ENCODE measurements at regions not wholly inside any gene's neighbourhood (a gene's known extent, or its start where the extent isn't known, plus 50 kb on each side); places are given as distances from the start of the nearest gene placed in this dataset.

DNA sequence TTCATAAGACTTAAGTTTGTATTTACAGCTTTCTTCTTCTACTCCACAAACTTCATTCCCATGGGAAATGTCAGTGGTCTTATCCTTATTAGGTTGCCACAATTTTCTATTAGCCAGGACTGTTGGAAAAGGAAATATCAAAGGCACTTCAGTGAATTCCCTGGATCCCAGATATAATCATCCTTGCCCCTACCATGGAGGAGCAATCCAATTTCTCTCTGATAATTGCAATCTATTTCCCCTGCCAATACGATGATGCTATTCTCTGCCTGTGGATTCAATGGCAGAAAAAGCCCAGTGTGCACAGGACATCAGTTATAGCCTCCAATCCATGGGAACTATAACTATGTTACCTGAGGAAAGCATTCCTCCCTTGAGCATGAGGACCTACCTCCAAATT is 536.4 kb upstream of the UBE2E2 start:
- Histone ChIP-seq H2AFZ (ENCODE audit: low read length) (no peak overlapping the region), H3K4me3 (ENCODE audit: low read length) (no peak overlapping the region), H3K79me2 (ENCODE audit: low read length) (no peaks in the 10 kb centered on the region), H3K9me3 (ENCODE audit: low read length) (no peaks in the 10 kb centered on the region), H3K9me2 (replicated peaks; ENCODE audit: low read length) (no peaks in the 10 kb centered on the region), H3K4me2 (ENCODE audit: low read length) (no peak overlapping the region), H3K36me3 (ENCODE audit: low read depth, low read length) (no peaks in the 10 kb centered on the region), H4K20me1 (ENCODE audit: low read length) (no peaks in the 10 kb centered on the region), H3K27me3 (ENCODE audit: low read length) (no peaks in the 10 kb centered on the region), H3K27ac (ENCODE audit: low read length) (no peak overlapping the region), H3F3A (ENCODE audit: low read length, unreplicated experiment) (no peaks in the 10 kb centered on the region), H3K4me1 (ENCODE audit: insufficient read depth, low read length) (no peaks in the 10 kb centered on the region), H3K9ac (ENCODE audit: low read length) (no peak overlapping the region)
- CTCF ChIA-PET: no interaction called here
- BruUV-seq (replicated peaks): no TSS peak
- intact Hi-C loops (cut with micrococcal nuclease): loop anchor here (5.0 kb wide), 1 partner anchor 39 kb away; no protein-coding TSS in a partner anchor
- DNase-seq: no peak
- TF ChIP-seq EZH2phosphoT487 (IDR thresholded peaks at IDR 0.05; ENCODE audit: borderline replicate concordance, low read length) (no peak), EZH2 (IDR thresholded peaks at IDR 0.05; ENCODE audit: low read length, unreplicated experiment) (no peak)
- POLR2A ChIA-PET (ENCODE audit: unreplicated experiment): no interaction called here
- no peak for ATAC-seq

DNA sequence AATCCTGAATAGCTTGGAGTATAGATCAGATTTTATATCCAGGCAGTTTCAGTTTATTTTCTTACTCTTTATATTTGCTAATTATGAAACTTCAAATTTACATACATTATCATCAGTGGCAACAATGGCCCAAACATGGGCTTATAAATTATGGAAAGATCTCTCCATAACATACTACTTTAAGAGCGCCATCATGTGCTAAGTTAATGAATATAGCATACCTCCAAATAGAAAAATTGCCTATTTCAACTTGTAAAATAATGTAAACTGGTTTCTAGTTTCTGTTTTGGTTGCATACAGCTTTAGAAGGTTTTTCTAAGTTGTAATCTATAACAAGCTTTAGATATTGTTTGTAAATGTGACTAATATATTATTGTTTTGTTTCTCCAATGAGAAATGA is 531.3 kb upstream of the UBE2E2 start:
- no TSS peak for BruUV-seq (replicated peaks)
- TF ChIP-seq, protein P1, sequence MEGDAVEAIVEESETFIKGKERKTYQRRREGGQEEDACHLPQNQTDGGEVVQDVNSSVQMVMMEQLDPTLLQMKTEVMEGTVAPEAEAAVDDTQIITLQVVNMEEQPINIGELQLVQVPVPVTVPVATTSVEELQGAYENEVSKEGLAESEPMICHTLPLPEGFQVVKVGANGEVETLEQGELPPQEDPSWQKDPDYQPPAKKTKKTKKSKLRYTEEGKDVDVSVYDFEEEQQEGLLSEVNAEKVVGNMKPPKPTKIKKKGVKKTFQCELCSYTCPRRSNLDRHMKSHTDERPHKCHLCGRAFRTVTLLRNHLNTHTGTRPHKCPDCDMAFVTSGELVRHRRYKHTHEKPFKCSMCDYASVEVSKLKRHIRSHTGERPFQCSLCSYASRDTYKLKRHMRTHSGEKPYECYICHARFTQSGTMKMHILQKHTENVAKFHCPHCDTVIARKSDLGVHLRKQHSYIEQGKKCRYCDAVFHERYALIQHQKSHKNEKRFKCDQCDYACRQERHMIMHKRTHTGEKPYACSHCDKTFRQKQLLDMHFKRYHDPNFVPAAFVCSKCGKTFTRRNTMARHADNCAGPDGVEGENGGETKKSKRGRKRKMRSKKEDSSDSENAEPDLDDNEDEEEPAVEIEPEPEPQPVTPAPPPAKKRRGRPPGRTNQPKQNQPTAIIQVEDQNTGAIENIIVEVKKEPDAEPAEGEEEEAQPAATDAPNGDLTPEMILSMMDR (conservative IDR thresholded peaks at IDR 0.05; ENCODE audit: low read depth, low read length): peak; percentile 65
- no peak for TF ChIP-seq EZH2 (IDR thresholded peaks at IDR 0.05; ENCODE audit: low read length, unreplicated experiment)
- TF ChIP-seq EZH2phosphoT487 (IDR thresholded peaks at IDR 0.05; ENCODE audit: borderline replicate concordance, low read length): no peak
- POLR2A ChIA-PET (ENCODE audit: unreplicated experiment): interaction anchor here (0.7 kb wide), 1 partner anchor 823 kb away, joined by 3 read pairs; no protein-coding TSS in a partner anchor

DNA sequence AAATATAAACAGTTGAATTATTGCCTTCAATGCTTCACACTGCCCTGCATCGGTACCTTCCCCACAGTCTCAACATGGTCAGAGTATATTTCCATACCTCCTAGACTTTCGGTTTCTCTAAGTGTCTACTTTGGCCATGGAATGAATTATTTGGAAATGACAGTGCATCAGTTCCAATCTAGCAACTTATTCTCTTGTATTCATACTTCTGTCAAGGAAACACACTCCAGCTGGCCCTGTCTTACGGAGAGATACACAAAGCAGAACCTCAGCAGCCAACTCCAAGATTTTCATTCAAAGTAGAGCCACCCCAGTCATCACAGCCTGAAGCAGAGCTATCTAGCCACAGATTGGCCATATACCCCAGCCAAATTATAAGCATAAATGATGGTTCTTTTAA is 518.4 kb upstream of the UBE2E2 start:
- Histone ChIP-seq H3K79me2 (ENCODE audit: low read length) (no peaks in the 10 kb centered on the region), H3K9ac (ENCODE audit: low read length) (no peak overlapping the region), H3K9me2 (replicated peaks; ENCODE audit: low read length) (no peaks in the 10 kb centered on the region), H3F3A (ENCODE audit: low read length, unreplicated experiment) (no peaks in the 10 kb centered on the region), H3K9me3 (ENCODE audit: low read length) (no peaks in the 10 kb centered on the region), H3K27me3 (ENCODE audit: low read length) (no peaks in the 10 kb centered on the region), H4K20me1 (ENCODE audit: low read length) (no peaks in the 10 kb centered on the region), H3K4me1 (ENCODE audit: insufficient read depth, low read length) (no peaks in the 10 kb centered on the region), H2AFZ (ENCODE audit: low read length) (no peak overlapping the region), H3K4me2 (ENCODE audit: low read length) (no peak overlapping the region), H3K36me3 (ENCODE audit: low read depth, low read length) (no peaks in the 10 kb centered on the region), H3K27ac (ENCODE audit: low read length) (no peak overlapping the region), H3K4me3 (ENCODE audit: low read length) (no peak overlapping the region)
- no TSS peak for BruUV-seq (replicated peaks)
- CTCF ChIA-PET: no interaction called here
- TF ChIP-seq EZH2 (IDR thresholded peaks at IDR 0.05; ENCODE audit: low read length, unreplicated experiment) (no peak), EZH2phosphoT487 (IDR thresholded peaks at IDR 0.05; ENCODE audit: borderline replicate concordance, low read length) (no peak)
- TF ChIP-seq, protein P1 (conservative IDR thresholded peaks at IDR 0.05; ENCODE audit: low read depth, low read length): no peak
- intact Hi-C loops (cut with micrococcal nuclease): loop anchor here (1.0 to 10.0 kb wide), 5 partner anchors 120 to 596 kb away; no protein-coding TSS in a partner anchor
- no peak for ATAC-seq
- POLR2A ChIA-PET (ENCODE audit: unreplicated experiment): no interaction called here
- no peak for DNase-seq

More for the DNA sequence above, 531.3 kb upstream of the UBE2E2 start:
- no peaks in the 10 kb centered on the region for H3K9me2 ChIP-seq (replicated peaks; ENCODE audit: low read length)
- H4K20me1 ChIP-seq (ENCODE audit: low read length): no peaks in the 10 kb centered on the region
- no peaks in the 10 kb centered on the region for H3K79me2 ChIP-seq (ENCODE audit: low read length)
- H3K27ac ChIP-seq (ENCODE audit: low read length): no peak overlapping the region
- intact Hi-C loops (cut with micrococcal nuclease): loop anchor here (1.0 to 5.0 kb wide), 3 partner anchors 108 to 585 kb away; no protein-coding TSS in a partner anchor
- no peaks in the 10 kb centered on the region for H3F3A ChIP-seq (ENCODE audit: low read length, unreplicated experiment)
- no peaks in the 10 kb centered on the region for H3K9me3 ChIP-seq (ENCODE audit: low read length)
- H3K4me1 ChIP-seq (ENCODE audit: insufficient read depth, low read length): no peaks in the 10 kb centered on the region
- H2AFZ ChIP-seq (ENCODE audit: low read length): no peak overlapping the region
- no peaks in the 10 kb centered on the region for H3K36me3 ChIP-seq (ENCODE audit: low read depth, low read length)
- DNase-seq (peak; percentile 33), ATAC-seq (peak; percentile 35; the same call in 1 of the 2 replicates)
- no peak overlapping the region for H3K4me3 ChIP-seq (ENCODE audit: low read length)
- no peaks in the 10 kb centered on the region for H3K27me3 ChIP-seq (ENCODE audit: low read length)
- no peak overlapping the region for H3K9ac ChIP-seq (ENCODE audit: low read length)
- CTCF ChIA-PET: interaction anchor here (0.6 kb wide), 1 partner anchor 130 kb away, joined by 3 read pairs; no protein-coding TSS in a partner anchor
- H3K4me2 ChIP-seq (ENCODE audit: low read length): no peak overlapping the region
